HEK293 (cell line): ENCODE measurements at regions not wholly inside any gene's neighbourhood (a gene's known extent, or its start where the extent isn't known, plus 50 kb on each side); places are given as distances from the start of the nearest gene placed in this dataset.
"Not testable (repeated sequence)": the region's sequence is repeated elsewhere in the genome, so short reads cannot be mapped to it uniquely, and the experiment has no call there.

Experiments
- HOXA7 ChIP-seq: sonication (generic); formaldehyde crosslinking; IDR thresholded peaks from 2 replicates; pipeline ENCODE4 v1.8.1; 2022; ENCODE audit warnings: missing genetic modification reagents, borderline replicate concordance
- IKZF3 ChIP-seq: fragments of 450-650 bp; IDR thresholded peaks from 2 replicates; pipeline ENCODE4 v1.5.0; 2018; ENCODE audit warnings: missing biosample characterization, mild to moderate bottlenecking, missing genetic modification characterization, moderate library complexity
- MEIS1 ChIP-seq: sonication (generic); formaldehyde crosslinking; IDR thresholded peaks from 2 replicates; pipeline ENCODE4 v1.8.1; 2022; ENCODE audit warnings: missing genetic modification reagents, mild to moderate bottlenecking, borderline replicate concordance
- YY1 ChIP-seq: fragments of 450-650 bp; formaldehyde crosslinking; IDR thresholded peaks from 2 replicates; pipeline ENCODE4 v1.5.1; 2018; ENCODE audit warnings: missing biosample characterization, missing genetic modification characterization
- ZBTB8A ChIP-seq: fragments of 450-650 bp; formaldehyde crosslinking; IDR thresholded peaks from 2 replicates; pipeline ENCODE4 v1.5.1; 2016; ENCODE audit warnings: missing biosample characterization, missing genetic modification characterization
- ZNF146 ChIP-seq: fragments of 450-650 bp; formaldehyde crosslinking; IDR thresholded peaks from 2 replicates; pipeline ENCODE4 v1.5.1; 2016; ENCODE audit warnings: missing biosample characterization, missing genetic modification characterization
- ZNF423 ChIP-seq: fragments of 450-650 bp; formaldehyde crosslinking; IDR thresholded peaks from 2 replicates; pipeline ENCODE4 v1.5.1; 2016; ENCODE audit warnings: missing biosample characterization, missing genetic modification characterization
- ZSCAN30 ChIP-seq: fragments of 450-650 bp; IDR thresholded peaks from 2 replicates; pipeline ENCODE4 v1.5.1; 2018; ENCODE audit warnings: missing biosample characterization, mild to moderate bottlenecking, missing genetic modification characterization, moderate library complexity
- TF ChIP-seq, protein P1 (sequence below): fragments of 450-650 bp; formaldehyde crosslinking; IDR thresholded peaks from 2 replicates; pipeline ENCODE4 v1.5.1; 2016; ENCODE audit warnings: missing biosample characterization, missing genetic modification characterization
- TF ChIP-seq, protein P2 (sequence below): fragments of 450-650 bp; formaldehyde crosslinking; IDR thresholded peaks from 2 replicates; pipeline ENCODE4 v1.5.1; 2017; ENCODE audit warnings: missing biosample characterization, missing genetic modification characterization
- TF ChIP-seq, protein P3 (sequence below): fragments of 450-650 bp; formaldehyde crosslinking; IDR thresholded peaks from 2 replicates; pipeline ENCODE4 v1.5.1; 2016; ENCODE audit warnings: missing biosample characterization, missing genetic modification characterization
- TF ChIP-seq, protein P4 (sequence below): fragments of 450-650 bp; formaldehyde crosslinking; IDR thresholded peaks from 2 replicates; pipeline ENCODE4 v1.5.1; 2017; ENCODE audit warnings: missing biosample characterization, missing genetic modification characterization

DNA sequence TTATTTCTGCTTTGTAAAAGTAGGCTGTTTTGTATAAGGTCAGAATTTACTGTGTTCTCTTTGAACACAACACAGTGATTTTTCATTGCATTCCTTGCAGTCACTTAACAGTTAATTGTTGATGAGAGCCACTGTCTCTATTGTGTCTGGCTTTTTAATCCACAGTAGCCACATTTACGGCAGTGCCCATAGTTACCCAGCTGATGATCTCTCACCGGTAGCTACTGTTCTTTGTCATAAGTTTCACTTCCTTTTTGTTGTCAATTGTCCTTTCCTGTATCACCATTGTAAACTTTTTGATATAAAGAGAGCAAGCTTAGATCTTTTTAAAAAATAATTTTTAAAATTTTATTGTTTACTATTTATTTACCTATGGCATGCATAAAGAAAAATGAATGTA lies 669.2 kb downstream of the PRIM2 start:
- TF ChIP-seq, protein P1, sequence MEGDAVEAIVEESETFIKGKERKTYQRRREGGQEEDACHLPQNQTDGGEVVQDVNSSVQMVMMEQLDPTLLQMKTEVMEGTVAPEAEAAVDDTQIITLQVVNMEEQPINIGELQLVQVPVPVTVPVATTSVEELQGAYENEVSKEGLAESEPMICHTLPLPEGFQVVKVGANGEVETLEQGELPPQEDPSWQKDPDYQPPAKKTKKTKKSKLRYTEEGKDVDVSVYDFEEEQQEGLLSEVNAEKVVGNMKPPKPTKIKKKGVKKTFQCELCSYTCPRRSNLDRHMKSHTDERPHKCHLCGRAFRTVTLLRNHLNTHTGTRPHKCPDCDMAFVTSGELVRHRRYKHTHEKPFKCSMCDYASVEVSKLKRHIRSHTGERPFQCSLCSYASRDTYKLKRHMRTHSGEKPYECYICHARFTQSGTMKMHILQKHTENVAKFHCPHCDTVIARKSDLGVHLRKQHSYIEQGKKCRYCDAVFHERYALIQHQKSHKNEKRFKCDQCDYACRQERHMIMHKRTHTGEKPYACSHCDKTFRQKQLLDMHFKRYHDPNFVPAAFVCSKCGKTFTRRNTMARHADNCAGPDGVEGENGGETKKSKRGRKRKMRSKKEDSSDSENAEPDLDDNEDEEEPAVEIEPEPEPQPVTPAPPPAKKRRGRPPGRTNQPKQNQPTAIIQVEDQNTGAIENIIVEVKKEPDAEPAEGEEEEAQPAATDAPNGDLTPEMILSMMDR, result not testable (repeated sequence)
- not testable (repeated sequence) for TF ChIP-seq YY1 (tag by site-specific recombination); ZNF146; MEIS1; HOXA7; ZSCAN30; ZNF423 (tag by site-specific recombination); ZBTB8A (tag by site-specific recombination); IKZF3 (tag by site-specific recombination)
- TF ChIP-seq, protein P2, sequence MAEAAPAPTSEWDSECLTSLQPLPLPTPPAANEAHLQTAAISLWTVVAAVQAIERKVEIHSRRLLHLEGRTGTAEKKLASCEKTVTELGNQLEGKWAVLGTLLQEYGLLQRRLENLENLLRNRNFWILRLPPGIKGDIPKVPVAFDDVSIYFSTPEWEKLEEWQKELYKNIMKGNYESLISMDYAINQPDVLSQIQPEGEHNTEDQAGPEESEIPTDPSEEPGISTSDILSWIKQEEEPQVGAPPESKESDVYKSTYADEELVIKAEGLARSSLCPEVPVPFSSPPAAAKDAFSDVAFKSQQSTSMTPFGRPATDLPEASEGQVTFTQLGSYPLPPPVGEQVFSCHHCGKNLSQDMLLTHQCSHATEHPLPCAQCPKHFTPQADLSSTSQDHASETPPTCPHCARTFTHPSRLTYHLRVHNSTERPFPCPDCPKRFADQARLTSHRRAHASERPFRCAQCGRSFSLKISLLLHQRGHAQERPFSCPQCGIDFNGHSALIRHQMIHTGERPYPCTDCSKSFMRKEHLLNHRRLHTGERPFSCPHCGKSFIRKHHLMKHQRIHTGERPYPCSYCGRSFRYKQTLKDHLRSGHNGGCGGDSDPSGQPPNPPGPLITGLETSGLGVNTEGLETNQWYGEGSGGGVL (tag by site-specific recombination), result not testable (repeated sequence)
- TF ChIP-seq, protein P3, sequence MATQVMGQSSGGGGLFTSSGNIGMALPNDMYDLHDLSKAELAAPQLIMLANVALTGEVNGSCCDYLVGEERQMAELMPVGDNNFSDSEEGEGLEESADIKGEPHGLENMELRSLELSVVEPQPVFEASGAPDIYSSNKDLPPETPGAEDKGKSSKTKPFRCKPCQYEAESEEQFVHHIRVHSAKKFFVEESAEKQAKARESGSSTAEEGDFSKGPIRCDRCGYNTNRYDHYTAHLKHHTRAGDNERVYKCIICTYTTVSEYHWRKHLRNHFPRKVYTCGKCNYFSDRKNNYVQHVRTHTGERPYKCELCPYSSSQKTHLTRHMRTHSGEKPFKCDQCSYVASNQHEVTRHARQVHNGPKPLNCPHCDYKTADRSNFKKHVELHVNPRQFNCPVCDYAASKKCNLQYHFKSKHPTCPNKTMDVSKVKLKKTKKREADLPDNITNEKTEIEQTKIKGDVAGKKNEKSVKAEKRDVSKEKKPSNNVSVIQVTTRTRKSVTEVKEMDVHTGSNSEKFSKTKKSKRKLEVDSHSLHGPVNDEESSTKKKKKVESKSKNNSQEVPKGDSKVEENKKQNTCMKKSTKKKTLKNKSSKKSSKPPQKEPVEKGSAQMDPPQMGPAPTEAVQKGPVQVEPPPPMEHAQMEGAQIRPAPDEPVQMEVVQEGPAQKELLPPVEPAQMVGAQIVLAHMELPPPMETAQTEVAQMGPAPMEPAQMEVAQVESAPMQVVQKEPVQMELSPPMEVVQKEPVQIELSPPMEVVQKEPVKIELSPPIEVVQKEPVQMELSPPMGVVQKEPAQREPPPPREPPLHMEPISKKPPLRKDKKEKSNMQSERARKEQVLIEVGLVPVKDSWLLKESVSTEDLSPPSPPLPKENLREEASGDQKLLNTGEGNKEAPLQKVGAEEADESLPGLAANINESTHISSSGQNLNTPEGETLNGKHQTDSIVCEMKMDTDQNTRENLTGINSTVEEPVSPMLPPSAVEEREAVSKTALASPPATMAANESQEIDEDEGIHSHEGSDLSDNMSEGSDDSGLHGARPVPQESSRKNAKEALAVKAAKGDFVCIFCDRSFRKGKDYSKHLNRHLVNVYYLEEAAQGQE (tag by site-specific recombination), result not testable (repeated sequence)
- TF ChIP-seq, protein P4, sequence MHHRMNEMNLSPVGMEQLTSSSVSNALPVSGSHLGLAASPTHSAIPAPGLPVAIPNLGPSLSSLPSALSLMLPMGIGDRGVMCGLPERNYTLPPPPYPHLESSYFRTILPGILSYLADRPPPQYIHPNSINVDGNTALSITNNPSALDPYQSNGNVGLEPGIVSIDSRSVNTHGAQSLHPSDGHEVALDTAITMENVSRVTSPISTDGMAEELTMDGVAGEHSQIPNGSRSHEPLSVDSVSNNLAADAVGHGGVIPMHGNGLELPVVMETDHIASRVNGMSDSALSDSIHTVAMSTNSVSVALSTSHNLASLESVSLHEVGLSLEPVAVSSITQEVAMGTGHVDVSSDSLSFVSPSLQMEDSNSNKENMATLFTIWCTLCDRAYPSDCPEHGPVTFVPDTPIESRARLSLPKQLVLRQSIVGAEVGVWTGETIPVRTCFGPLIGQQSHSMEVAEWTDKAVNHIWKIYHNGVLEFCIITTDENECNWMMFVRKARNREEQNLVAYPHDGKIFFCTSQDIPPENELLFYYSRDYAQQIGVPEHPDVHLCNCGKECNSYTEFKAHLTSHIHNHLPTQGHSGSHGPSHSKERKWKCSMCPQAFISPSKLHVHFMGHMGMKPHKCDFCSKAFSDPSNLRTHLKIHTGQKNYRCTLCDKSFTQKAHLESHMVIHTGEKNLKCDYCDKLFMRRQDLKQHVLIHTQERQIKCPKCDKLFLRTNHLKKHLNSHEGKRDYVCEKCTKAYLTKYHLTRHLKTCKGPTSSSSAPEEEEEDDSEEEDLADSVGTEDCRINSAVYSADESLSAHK (tag by site-specific recombination), result not testable (repeated sequence)
